NCI-H1930 (cell line): ENCODE measurements at regions not wholly inside any gene's neighbourhood (a gene's known extent, or its start where the extent isn't known, plus 50 kb on each side); places are given as distances from the start of the nearest gene placed in this dataset.
"Not testable (repeated sequence)": the region's sequence is repeated elsewhere in the genome, so short reads cannot be mapped to it uniquely, and the experiment has no call there.

Experiments
- DNase-seq, 2 experiments: peaks; one replicate each; lab custom pipeline; 2025; lab: John Stamatoyannopoulos, UW

GRCh38 chr18:22700920-22701319 lies 232.2 kb upstream of the RBBP8 start:
- DNase-seq: no peak

DNA sequence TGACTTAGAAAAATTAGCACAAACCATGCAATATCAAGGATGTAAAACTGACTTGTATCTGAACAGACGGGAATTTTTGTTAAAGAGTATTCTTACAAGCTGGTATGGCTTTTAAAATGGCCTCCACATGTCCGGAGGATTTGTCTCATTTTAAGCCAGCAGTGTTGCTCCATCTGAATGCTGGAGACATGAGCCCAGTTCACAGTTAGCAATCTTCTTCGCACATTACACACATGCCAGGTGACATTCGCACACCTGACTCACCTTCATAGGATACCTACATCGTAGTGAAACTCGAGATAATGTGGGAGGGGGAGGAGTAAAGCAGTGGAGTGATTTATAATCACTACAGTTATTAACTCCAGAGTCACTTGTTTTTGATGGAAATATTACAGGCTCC lies 231.8 kb upstream of the RBBP8 start:
- DNase-seq: no peak

DNA sequence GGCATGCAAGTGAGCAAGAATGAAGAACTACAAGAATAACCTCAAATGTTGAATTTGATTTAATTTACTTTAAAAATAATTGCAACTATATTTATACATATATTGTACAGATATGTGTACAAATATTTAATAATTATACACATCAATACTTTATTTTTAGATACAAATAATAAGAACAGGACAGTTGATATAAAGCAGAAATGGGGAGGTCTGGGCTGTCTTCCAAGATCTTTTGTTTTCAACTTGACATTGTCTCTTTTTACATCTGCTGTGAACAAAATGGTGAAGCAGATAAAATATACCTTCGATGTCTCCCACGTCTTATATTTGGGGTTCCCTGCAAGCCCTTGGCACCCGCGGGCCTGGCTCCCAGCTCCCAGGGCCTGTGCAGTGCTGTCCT lies 231.3 kb upstream of the RBBP8 start:
- DNase-seq: no peak

- DNase-seq: no peak
Observed at GRCh38 chr18:22702806-22703205, 230.3 kb upstream of the RBBP8 start.

- peak in 1 of 2 experiments; percentile 49 for DNase-seq
Observed at GRCh38 chr18:22703883-22704585, 229.1 kb upstream of the RBBP8 start.

DNA sequence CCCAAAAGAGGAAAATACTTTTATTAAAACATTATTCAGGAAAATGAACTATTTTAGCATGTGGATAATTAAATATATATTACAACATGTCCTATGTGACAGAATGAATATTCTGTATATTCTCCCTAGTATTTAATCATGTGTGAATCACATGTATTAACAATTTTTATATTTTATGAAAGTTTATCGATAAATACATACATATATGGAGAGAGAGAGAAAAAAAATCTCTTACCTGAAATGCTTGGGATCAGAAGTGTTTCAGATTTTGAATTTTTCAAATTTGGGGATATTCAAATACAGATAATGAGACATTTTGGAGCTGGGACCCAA lies 228.6 kb upstream of the RBBP8 start:
- no peak for DNase-seq

DNA sequence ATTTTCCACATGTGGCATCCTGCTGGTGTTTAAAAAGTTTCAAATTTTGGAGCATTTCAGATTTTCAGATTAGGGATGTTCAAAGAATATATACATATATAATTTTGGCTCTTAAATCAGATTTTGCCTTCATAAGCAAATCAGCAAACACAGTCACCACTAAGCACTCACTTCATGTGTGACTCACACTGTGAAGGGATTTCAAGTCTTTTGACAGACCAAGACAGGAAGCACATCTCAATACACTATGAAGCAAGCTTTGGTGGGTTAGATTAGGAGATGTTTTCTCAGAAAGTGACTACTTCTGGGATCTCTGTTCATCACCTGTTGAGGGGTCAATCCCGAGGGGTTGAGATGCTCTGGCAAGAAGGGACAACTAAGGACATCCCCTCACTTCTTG lies 227.8 kb upstream of the RBBP8 start:
- no peak for DNase-seq

GRCh38 chr18:22706025-22706424 lies 227.1 kb upstream of the RBBP8 start:
- not testable (repeated sequence) for DNase-seq

GRCh38 chr18:22709288-22710060 lies 223.7 kb upstream of the RBBP8 start:
- DNase-seq: no peak

- DNase-seq: no peak
Observed at GRCh38 chr18:22710673-22711191, 222.4 kb upstream of the RBBP8 start.

GRCh38 chr18:22711192-22711685 lies 221.9 kb upstream of the RBBP8 start:
- DNase-seq: no peak

- no peak for DNase-seq
Observed at GRCh38 chr18:22713511-22713910, 219.6 kb upstream of the RBBP8 start.

GRCh38 chr18:22717536-22717935 lies 215.6 kb upstream of the RBBP8 start:
- DNase-seq: not testable (repeated sequence)

- DNase-seq: no peak
Observed at GRCh38 chr18:22723221-22723620, 209.9 kb upstream of the RBBP8 start.

- DNase-seq: no peak
Observed at GRCh38 chr18:22723773-22724172, 209.4 kb upstream of the RBBP8 start.

- no peak for DNase-seq
Observed at GRCh38 chr18:22726469-22726868, 206.7 kb upstream of the RBBP8 start.

DNA sequence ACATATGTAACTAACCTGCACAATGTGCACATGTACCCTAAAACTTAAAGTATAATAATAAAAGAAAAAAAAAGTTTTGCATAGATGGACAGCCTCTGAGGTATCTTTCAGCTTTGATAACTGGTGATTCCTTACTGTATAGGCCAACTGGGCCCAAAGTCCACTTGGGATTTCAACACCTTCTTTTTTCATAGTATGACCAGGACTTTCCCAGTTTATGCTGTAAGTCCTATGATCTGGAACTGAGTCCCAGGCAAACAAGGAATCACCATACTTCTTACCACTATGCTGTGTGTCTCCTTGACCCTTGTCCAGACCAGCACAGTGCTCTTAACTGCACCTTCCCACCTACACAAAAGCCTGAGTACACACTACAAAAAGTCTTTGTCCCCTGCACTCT lies 205.1 kb upstream of the RBBP8 start:
- no peak for DNase-seq

DNA sequence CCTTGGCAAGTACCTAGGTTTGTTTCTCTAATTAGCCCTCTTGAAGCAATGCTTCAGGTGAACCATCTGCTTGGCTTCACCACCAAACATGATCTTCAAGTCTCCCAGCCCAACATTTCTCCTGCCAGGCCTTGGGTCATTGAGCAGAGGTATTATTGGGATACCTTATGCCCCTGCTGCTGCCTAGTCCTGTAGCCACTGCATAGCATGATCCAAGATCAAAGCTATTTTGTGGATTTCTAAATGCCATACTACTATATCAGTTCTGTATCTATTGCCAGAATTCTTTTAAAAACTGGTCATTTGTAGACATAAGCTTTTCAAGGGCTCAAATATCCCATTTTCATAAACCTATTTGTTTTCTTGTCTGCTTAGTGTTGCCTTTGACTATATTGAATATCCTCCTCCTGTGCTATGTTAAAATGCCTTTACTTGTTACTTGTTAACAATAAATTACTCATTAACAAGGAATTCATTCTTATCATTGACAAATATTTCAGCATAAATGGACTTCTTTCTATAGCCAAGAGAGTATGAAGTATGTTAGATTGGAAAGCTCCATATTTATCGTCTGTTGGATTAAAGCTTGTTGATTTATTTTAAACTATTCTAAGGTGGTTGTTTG lies 204.5 kb upstream of the RBBP8 start:
- no peak for DNase-seq

DNA sequence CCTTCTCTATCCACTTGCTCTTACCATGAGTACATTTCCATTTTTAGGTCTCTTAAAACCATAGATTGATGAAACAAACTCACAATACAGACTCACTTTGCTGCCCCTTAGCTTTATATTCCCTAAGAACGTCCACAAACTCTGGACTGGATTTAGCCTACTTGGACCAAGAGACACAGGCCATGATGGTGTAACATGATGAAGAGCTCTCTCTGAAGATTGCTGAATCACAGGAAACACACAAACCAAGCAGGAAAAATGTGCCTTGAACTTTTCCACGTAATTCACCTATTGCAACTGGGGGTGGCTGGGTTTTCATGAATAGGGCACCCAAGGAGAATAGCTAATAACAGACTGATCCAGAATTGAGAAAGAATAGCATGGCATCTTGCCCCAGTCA lies 201.7 kb upstream of the RBBP8 start:
- DNase-seq: no peak

GRCh38 chr18:22734105-22734661 lies 198.9 kb upstream of the RBBP8 start:
- DNase-seq: no peak

DNA sequence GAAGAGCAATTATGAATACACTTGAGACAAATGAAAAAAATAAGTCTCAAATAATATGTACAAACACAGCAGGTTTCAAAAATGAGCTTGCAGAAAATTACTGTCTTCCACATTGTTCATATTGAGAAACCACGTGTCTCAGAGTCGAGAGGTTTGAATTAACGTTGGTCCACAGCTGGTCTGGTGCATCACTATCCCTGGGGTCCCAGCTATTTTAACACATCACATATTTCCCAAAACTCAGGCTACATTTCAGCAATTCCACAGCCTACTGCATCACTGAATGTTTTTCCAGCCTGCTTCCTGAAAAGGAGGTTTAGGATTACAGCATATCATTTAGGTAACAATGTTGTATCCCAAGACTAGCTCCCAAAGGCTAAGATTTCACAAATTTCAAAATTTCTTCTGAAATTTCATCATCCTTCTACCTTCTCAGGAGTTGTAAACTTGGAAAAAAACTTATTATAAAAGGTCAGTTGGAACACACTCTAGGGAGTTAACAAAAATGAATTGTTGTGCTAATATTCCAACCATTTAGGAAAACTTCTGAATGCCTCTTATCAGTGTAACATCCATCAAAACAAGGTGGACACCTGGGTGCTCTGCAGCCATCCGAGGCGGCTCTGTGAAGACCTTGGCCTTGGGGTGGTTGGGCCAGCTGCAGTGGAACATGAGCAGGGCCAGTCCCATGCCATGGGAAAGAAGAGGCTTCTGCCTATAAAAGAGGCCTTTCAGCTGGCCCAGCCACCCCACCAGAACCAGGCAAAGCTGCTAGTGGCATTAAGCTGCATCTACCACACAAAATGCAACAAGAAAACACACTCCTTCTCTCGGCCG lies 198.1 kb upstream of the RBBP8 start:
- no peak for DNase-seq

DNA sequence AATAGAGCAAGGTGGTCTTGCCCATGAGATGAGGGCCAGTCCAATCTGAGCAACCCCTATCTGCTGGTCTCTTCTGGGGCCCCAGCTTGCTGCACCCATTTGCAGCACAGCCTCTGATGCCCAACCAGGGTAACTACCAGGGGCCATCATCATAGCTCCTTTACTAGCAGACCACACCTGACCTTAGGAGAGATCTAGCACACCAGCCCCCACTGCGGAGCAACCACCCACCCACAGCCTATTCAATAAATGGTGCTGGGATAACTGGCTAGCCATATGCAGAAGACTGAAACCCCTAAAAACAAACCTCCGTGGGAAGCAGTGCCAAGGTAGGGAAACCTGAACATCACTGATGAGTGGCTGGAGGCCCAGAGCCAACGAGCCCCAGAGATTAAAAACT lies 196.1 kb upstream of the RBBP8 start:
- DNase-seq: no peak
